C4-2B (cell line): ENCODE measurements at regions not wholly inside any gene's neighbourhood (a gene's known extent, or its start where the extent isn't known, plus 50 kb on each side); places are given as distances from the start of the nearest gene placed in this dataset.

ENCODE experiments used
- ZFX ChIP-seq: fragments of 450-650 bp; IDR thresholded peaks from 2 replicates; pipeline ENCODE4 v1.6.1; 2017
- TF ChIP-seq, protein P1 (sequence below): fragments of 450-650 bp; conservative IDR thresholded peaks from 2 replicates; pipeline ENCODE4 v1.5.1; 2017; ENCODE audit warnings: mild to moderate bottlenecking

DNA sequence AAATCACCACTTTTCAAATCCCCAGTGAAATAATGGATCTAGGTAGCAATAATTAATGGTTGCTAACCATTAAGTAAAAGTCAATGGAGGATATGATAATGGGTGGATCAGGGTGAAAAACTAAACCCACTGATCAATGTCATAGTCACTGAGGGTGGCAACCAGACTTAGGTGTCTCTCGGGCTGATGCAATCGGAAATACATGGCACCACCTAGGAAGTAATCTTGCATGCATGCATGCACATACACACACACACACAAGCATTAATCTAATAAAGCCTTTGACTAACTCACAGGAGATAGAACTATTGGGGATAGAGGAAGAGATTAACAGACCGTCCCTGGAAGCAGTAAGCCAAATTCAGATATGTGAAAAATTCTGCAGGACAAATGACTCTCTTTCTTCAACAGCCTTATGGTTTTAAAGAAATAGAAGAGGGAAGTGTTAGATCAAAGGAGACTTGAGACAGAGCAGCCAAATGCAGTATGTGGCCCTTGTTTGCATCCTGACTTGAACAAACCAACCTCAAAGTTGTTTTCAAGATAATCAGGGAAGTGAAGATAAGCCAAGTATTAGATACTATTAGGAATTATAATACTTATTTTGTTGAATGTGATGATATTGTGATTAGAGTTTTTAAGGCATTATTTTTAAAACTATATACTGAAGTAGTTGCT lies 186.0 kb upstream of the RMP24 start:
- TF ChIP-seq, protein P1, sequence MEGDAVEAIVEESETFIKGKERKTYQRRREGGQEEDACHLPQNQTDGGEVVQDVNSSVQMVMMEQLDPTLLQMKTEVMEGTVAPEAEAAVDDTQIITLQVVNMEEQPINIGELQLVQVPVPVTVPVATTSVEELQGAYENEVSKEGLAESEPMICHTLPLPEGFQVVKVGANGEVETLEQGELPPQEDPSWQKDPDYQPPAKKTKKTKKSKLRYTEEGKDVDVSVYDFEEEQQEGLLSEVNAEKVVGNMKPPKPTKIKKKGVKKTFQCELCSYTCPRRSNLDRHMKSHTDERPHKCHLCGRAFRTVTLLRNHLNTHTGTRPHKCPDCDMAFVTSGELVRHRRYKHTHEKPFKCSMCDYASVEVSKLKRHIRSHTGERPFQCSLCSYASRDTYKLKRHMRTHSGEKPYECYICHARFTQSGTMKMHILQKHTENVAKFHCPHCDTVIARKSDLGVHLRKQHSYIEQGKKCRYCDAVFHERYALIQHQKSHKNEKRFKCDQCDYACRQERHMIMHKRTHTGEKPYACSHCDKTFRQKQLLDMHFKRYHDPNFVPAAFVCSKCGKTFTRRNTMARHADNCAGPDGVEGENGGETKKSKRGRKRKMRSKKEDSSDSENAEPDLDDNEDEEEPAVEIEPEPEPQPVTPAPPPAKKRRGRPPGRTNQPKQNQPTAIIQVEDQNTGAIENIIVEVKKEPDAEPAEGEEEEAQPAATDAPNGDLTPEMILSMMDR = no peak
- no peak for TF ChIP-seq ZFX
